H1 (cell line): ENCODE measurements at regions not wholly inside any gene's neighbourhood (a gene's known extent, or its start where the extent isn't known, plus 50 kb on each side); places are given as distances from the start of the nearest gene placed in this dataset.

Source experiments
- ASH2L ChIP-seq: fragments of 200-600, 300-600 bp; sonication (generic); IDR thresholded peaks from one replicate; pipeline ENCODE4 v1.7.1; 2017; ENCODE audit warnings: low read length
- EGR1 ChIP-seq: IDR thresholded peaks from 2 replicates; pipeline ENCODE4 v1.6.1; 2011; ENCODE audit warnings: low read depth, low read length, borderline replicate concordance
- POLR2A ChIP-seq, 2 experiments: IDR thresholded peaks; 1 replicate in 1 of 2; 2 replicates in 1 of 2; pipeline ENCODE4 v1.6.1; 2011; ENCODE audit warnings: low read depth in 2 of 2, low read length in 2 of 2, mild to moderate bottlenecking in 2 of 2; ENCODE audit errors: control extremely low read depth in 1 of 2
- POLR2AphosphoS5 ChIP-seq: IDR thresholded peaks from 2 replicates; pipeline ENCODE4 v1.6.1; 2011; ENCODE audit warnings: low read depth, low read length
- RAD21 ChIP-seq, 2 experiments: IDR thresholded peaks in 1 of 2; conservative IDR thresholded peaks in 1 of 2; 2 replicates each; pipeline ENCODE4 v1.6.1; 2011; ENCODE audit warnings: low read depth in 2 of 2, low read length in 2 of 2, improper control_type of control experiment in 1 of 2, inconsistent platforms in 1 of 2, mild to moderate bottlenecking in 1 of 2, moderate library complexity in 1 of 2
- RNF2 ChIP-seq: fragments of 200-900, 300-1000 bp; sonication (generic); IDR thresholded peaks from 2 replicates; pipeline ENCODE4 v1.7.1; 2016; ENCODE audit warnings: borderline replicate concordance, low read depth, mild to moderate bottlenecking, antibody characterized with exemption, low read length; ENCODE audit not compliant: poor library complexity, severe bottlenecking; ENCODE audit errors: missing control alignments
- SP1 ChIP-seq: IDR thresholded peaks from 2 replicates; pipeline ENCODE4 v1.6.1; 2011; ENCODE audit warnings: low read depth, low read length
- SP2 ChIP-seq: IDR thresholded peaks from 2 replicates; pipeline ENCODE4 v1.6.1; 2012; ENCODE audit warnings: mild to moderate bottlenecking, low read length, inconsistent platforms
- ZNF274 ChIP-seq: IDR thresholded peaks from 2 replicates; pipeline ENCODE4 v1.7.0; 2012; ENCODE audit warnings: low read length, borderline replicate concordance; ENCODE audit errors: extremely low read depth
- TF ChIP-seq, protein P1 (sequence below): IDR thresholded peaks from 2 replicates; pipeline ENCODE4 v1.6.1; 2012; ENCODE audit warnings: low read length, inconsistent platforms
- TF ChIP-seq, protein P2 (sequence below): IDR thresholded peaks from 2 replicates; pipeline ENCODE4 v1.6.1; 2011; ENCODE audit warnings: low read length, improper control_type of control experiment

DNA sequence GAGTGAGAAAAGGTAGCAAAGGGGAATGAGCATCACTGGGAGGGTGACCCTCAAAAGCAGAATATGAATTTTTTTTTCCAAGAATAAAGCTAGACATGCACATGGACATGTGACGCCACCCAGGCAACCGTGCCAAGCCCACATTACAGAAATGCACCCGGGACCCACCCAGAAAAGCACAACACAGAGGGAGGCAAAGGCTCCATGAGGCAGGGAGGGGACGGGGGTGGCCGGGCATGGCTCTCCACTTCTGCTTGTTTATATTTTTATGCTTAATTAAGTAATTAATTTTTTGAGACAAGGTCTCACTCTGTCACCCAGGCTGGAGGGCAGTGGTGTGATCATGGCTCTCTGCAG, 1524.3 kb downstream of the BRD1 start:
- TF ChIP-seq, protein P1, sequence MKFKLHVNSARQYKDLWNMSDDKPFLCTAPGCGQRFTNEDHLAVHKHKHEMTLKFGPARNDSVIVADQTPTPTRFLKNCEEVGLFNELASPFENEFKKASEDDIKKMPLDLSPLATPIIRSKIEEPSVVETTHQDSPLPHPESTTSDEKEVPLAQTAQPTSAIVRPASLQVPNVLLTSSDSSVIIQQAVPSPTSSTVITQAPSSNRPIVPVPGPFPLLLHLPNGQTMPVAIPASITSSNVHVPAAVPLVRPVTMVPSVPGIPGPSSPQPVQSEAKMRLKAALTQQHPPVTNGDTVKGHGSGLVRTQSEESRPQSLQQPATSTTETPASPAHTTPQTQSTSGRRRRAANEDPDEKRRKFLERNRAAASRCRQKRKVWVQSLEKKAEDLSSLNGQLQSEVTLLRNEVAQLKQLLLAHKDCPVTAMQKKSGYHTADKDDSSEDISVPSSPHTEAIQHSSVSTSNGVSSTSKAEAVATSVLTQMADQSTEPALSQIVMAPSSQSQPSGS: no peak
- TF ChIP-seq ZNF274 (no peak), ASH2L (no peak), SP2 (no peak), EGR1 (no peak), RNF2 (no peak), RAD21 (IDR thresholded peaks at IDR 0.05 in 1 of 2, conservative IDR thresholded peaks at IDR 0.05 in 1 of 2; ENCODE audit: low read depth in 2 of 2, low read length in 2 of 2) (no peak), POLR2AphosphoS5 (no peak), POLR2A (IDR thresholded peaks at IDR 0.05; ENCODE audit: control extremely low read depth in 1 of 2, low read depth in 2 of 2, low read length in 2 of 2) (no peak), SP1 (no peak)
- TF ChIP-seq, protein P2, sequence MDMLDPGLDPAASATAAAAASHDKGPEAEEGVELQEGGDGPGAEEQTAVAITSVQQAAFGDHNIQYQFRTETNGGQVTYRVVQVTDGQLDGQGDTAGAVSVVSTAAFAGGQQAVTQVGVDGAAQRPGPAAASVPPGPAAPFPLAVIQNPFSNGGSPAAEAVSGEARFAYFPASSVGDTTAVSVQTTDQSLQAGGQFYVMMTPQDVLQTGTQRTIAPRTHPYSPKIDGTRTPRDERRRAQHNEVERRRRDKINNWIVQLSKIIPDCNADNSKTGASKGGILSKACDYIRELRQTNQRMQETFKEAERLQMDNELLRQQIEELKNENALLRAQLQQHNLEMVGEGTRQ: no peak
